Hematopoietic multipotent progenitor cell (in vitro differentiated cells): ENCODE measurements at regions not wholly inside any gene's neighbourhood (a gene's known extent, or its start where the extent isn't known, plus 50 kb on each side); places are given as distances from the start of the nearest gene placed in this dataset.

Experiments
- DNase-seq, 3 donors: peaks; one replicate each; pipeline ENCODE4 v3.0.0-alpha.2; 2011 to 2015; ENCODE audit warnings: low read depth in 2 of 3, low spot score in 2 of 3

DNA sequence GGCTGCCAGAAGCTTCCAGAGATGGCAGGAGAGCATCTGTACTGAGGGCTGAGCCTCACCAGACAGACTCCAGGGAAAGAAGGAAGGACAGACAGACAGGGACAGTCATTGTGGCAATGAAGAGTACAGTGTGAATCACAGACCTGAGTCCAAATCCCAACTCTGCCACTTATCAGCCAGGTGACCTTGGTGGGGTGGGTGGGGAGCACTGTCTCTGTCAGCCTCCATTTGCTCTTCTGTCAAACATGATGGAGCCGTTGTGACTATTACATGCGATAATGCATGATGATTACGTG lies 85.9 kb upstream of the FSTL4 start:
- no peak for DNase-seq

DNA sequence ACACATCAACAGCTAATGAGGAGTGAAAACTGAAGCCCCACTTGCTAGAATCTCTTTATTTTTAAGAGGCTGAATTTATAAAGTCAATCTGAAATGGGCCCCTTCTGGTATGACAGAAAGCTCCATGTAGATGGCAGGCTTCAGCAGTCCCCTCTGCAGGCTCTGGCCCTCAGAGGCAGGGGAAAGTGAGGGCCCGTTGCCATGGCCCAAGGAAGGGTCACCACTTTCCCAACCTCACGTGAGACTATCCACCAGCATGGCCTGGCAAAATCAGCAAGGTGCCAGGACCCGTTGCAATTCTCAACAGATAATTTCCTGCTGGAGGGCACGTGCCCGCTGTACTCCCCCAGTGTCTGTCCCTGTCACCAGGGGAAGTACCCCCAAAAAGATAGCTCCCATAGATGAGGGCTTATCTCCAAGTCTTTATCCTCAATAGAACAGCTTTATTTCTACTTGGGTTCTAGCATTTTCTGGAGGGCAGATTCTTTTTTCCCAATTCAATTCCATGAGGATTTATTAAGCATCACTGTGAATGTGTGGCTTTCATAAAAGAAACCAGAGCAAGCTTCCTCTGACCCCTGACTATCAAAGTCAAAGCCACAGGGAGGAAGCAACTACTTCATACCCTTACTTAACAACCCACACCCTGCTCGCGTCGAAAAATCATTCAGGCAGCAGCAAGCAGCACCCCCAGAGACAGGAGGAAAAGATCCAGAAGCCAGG lies 85.4 kb upstream of the FSTL4 start:
- no peak for DNase-seq

DNA sequence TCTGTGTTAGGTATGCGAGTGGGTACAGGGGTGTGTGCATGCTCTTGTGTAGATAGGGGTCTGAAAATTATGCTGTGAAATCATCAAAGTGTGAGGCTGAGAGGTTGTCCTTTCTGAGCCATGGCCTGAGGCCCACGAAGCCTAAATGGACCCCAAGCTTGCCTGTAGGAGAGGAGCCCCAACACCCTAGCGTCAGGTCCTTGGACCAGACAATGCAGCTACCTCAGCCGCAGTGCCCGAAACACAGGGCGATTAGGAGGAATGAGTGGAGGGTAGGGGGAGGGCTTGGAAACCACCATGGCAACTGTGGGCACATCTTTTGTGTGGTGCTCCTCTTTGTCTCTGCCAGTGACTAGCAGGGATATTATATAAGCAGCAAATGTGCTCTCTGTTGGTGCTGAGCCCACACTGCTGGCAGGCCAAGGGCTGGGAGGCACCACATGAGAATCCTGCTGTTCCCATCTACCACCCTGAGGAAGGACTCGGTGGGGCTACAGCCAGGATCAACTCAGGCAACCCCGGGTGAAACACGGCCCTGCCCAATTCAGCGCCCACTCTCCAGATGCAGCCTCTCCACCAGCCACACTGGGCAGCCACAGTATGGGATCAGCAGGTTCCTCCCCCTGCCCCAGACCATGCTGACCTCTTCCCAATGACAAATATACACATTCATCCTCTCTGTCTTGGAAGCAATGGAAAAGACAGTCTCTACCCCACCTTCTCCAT lies 84.6 kb upstream of the FSTL4 start:
- DNase-seq, result no peak

DNA sequence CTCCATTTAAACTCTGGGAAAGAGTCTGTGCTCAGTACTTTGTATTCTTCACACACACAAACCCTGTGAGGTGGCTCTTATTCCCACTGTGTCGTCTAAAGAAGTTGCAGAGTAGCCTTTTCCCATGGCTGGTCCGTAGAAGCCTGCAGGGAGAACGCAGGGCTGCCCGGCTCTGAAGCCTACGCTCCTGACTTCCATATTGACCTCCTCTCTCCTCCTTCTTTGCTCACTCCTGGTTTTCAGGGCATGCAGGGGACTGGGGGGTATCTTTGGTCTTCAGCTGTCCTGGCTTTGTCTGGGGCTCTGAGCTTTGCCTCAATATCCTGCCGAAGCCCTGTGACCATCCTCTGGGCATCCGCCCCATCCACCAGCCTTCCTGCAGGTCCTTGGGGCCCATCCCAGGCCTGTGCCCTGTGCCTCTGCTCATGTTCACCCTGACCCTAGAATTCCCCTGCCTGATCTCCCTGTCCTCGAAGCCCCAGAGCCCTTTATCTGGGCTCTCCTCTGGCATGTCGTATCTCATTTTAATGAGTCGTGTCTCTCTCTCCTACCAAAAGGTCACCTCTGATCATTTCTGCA lies 83.8 kb upstream of the FSTL4 start:
- no peak for DNase-seq

GRCh38 chr5:133694181-133694831 lies 82.0 kb upstream of the FSTL4 start:
- no peak for DNase-seq

DNA sequence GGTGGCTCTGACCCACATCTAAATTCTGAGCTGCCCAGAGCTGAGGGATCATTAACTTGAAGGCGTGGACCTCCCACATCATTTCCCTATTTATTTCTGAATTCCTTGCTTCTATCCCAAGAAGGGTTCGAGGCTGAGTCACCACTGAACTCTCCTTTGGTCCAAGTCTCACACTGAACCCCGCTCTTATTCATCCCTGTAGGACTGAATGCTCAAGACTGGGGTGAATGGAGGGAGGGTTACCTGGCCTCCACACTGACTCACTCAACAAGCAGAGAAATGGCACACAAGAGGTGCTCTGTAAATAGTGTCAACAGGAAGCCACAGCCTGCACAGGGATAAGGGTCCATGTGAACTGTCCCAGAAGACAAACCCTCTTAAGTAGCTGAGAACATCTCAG lies 79.1 kb upstream of the FSTL4 start:
- no peak for DNase-seq

- DNase-seq, result no peak
These were observed 78.4 kb upstream of the FSTL4 start for GRCh38 chr5:133690746-133691145.

- no peak for DNase-seq
These were observed 76.0 kb upstream of the FSTL4 start for GRCh38 chr5:133688391-133688790.

GRCh38 chr5:133687212-133688061 lies 75.1 kb upstream of the FSTL4 start:
- DNase-seq, result no peak

DNA sequence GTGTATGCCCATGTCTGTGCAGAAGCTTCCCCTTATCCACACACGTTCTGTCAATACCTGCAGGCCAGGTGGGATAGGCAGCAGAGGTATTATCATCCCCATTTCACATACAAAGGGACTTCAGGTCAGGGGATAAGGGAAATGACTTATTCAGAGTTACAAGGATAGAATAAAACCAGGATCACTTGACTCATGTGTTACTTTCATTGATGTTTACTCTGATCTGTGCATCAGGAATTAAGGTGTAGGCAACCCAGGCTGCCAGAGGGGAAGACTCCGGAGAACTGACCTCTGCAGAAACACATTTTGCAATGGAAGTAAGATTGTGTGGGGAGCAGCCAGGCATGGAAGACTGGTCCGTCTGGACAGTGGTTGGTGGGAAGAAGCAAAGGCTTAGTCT lies 74.2 kb upstream of the FSTL4 start:
- DNase-seq, result no peak

DNA sequence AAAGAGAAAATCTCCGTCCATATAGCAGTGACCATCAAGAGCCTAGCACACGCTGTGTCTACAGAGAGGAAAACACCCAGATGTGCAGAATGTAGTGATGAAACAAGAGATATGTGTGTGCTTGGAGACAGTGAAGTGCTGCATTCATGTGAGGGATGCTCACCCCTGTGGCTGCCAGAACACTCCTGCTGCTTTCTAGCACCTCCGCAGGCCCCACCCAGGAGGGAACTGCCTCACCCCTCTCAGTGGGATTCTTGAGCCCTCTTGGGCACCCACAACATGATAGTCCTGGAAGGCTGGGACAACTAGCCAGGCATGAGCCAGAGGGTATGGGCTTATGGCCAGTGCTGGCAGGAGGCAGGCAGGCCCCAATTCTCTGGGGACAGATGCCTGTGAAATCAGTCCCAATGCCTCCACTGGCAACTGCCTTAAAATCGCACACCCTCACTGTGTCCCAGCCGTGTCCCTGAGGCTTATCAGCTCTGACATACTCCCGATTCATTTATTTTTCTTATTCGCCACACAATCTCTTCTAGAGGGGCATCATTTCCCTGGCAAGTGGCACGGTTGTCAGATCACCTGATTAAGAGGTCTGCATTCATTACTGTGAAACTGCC lies 73.2 kb upstream of the FSTL4 start:
- DNase-seq, result no peak

GRCh38 chr5:133683646-133684596 lies 71.6 kb upstream of the FSTL4 start:
- no peak for DNase-seq

- DNase-seq, result no peak
These were observed 70.1 kb upstream of the FSTL4 start for GRCh38 chr5:133682451-133682850.

- DNase-seq, result peak in 1 of 3 donors; percentile 31
These were observed 69.6 kb upstream of the FSTL4 start for GRCh38 chr5:133681896-133682295.

- DNase-seq, result no peak
These were observed 68.7 kb upstream of the FSTL4 start for GRCh38 chr5:133680830-133681565.

GRCh38 chr5:133679534-133679933 lies 67.2 kb upstream of the FSTL4 start:
- DNase-seq, result no peak

- no peak for DNase-seq
These were observed 63.2 kb upstream of the FSTL4 start for GRCh38 chr5:133675376-133676154.

DNA sequence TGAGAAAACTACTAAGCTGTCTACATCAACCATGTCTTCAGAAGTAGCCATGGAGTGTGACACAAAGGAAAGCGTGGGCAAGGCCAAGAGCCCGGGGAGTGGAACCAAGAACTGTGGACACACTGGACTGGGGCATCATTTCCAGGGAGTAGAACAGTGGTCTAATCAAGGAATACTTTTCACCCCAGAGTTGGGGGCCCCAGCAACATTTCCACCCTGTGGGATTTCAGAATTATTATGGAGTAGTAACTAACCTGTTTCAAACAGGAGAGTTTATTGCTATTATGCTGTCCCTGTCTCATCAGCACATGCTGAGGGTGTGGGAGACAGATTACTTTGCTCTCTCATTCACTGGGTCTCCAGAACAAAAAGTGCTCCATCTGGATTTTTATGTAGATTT lies 58.0 kb upstream of the FSTL4 start:
- DNase-seq, result no peak
